ENCODE measurements at regions not wholly inside any gene's neighbourhood (a gene's known extent, or its start where the extent isn't known, plus 50 kb on each side); places are given as distances from the start of the nearest gene placed in this dataset.
"Not testable (repeated sequence)": the region's sequence is repeated elsewhere in the genome, so short reads cannot be mapped to it uniquely, and the experiment has no call there.

DNA sequence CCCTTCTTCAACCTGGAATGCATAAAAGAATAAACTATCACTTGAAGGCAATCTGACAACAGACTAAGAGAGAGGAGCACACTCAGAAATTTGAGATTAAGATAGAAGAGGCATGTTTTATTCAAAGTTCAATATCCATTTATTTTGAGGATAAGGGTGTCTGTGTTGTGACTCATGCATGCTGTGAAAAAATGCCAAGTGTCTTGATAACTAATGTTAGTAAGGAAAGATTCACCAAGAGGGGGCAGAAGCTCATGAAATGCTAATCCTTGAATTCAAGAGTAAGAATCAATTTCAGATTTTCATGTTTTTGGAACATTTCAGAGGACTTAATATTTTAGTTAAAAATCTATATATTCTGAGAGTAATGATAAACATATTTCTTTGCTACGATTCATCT is 94.0 kb downstream of the IFI44 start:
- TF ChIP-seq CTCF (IDR thresholded peaks at IDR 0.05) = no peak
- H3K27ac ChIP-seq = no peak overlapping the region
- no peak for DNase-seq
- no peak overlapping the region for H3K4me3 ChIP-seq
- no peaks in the 10 kb centered on the region for H3K27me3 ChIP-seq
- no peaks in the 10 kb centered on the region for H3K4me1 ChIP-seq
- no peaks in the 10 kb centered on the region for H3K36me3 ChIP-seq
- H3K9me3 ChIP-seq = no peaks in the 10 kb centered on the region
- intact Hi-C loops (cut with DNase I; ENCODE audit: low total_unique reads) = no loop called here

- Histone ChIP-seq H3K27me3 (no peaks in the 10 kb centered on the region), H3K4me3 (no peak overlapping the region), H3K36me3 (no peaks in the 10 kb centered on the region), H3K4me1 (no peaks in the 10 kb centered on the region), H3K27ac (no peak overlapping the region), H3K9me3 (no peaks in the 10 kb centered on the region)
- DNase-seq = no peak
- intact Hi-C loops (cut with DNase I; ENCODE audit: low total_unique reads) = no loop called here
- TF ChIP-seq CTCF (IDR thresholded peaks at IDR 0.05) = no peak
These were observed 95.5 kb downstream of the IFI44 start for GRCh38 chr1:78745111-78745510.

GRCh38 chr1:78753679-78754078 is 104.0 kb downstream of the IFI44 start:
- H3K4me3 ChIP-seq; H3K36me3 ChIP-seq; intact Hi-C loops (cut with DNase I; ENCODE audit: low total_unique reads); H3K27me3 ChIP-seq; H3K9me3 ChIP-seq; H3K4me1 ChIP-seq; DNase-seq; H3K27ac ChIP-seq: not testable (repeated sequence)

GRCh38 chr1:78755986-78756385 is 106.4 kb downstream of the IFI44 start:
- no peaks in the 10 kb centered on the region for H3K27me3 ChIP-seq
- H3K27ac ChIP-seq = no peak overlapping the region
- no peak for TF ChIP-seq CTCF (IDR thresholded peaks at IDR 0.05)
- H3K36me3 ChIP-seq = no peaks in the 10 kb centered on the region
- H3K4me1 ChIP-seq = no peaks in the 10 kb centered on the region
- no peaks in the 10 kb centered on the region for H3K9me3 ChIP-seq
- intact Hi-C loops (cut with DNase I; ENCODE audit: low total_unique reads) = no loop called here
- H3K4me3 ChIP-seq = no peak overlapping the region
- DNase-seq = no peak

GRCh38 chr1:78758506-78758905 is 108.9 kb downstream of the IFI44 start:
- no peaks in the 10 kb centered on the region for H3K27me3 ChIP-seq
- no peaks in the 10 kb centered on the region for H3K4me1 ChIP-seq
- no peak overlapping the region for H3K27ac ChIP-seq
- no peak overlapping the region for H3K4me3 ChIP-seq
- DNase-seq = no peak
- no peak for TF ChIP-seq CTCF (IDR thresholded peaks at IDR 0.05)
- H3K9me3 ChIP-seq = no peaks in the 10 kb centered on the region
- H3K36me3 ChIP-seq = no peaks in the 10 kb centered on the region
- intact Hi-C loops (cut with DNase I; ENCODE audit: low total_unique reads) = no loop called here

- H3K9me3 ChIP-seq = no peaks in the 10 kb centered on the region
- intact Hi-C loops (cut with DNase I; ENCODE audit: low total_unique reads) = no loop called here
- H3K4me3 ChIP-seq = no peak overlapping the region
- H3K4me1 ChIP-seq = no peaks in the 10 kb centered on the region
- DNase-seq = no peak
- no peak overlapping the region for H3K27ac ChIP-seq
- no peaks in the 10 kb centered on the region for H3K27me3 ChIP-seq
- no peaks in the 10 kb centered on the region for H3K36me3 ChIP-seq
- TF ChIP-seq CTCF (IDR thresholded peaks at IDR 0.05) = no peak
These were observed 110.2 kb downstream of the IFI44 start for GRCh38 chr1:78759881-78760280.
